DND-41 (cell line): ENCODE measurements at regions not wholly inside any gene's neighbourhood (a gene's known extent, or its start where the extent isn't known, plus 50 kb on each side); places are given as distances from the start of the nearest gene placed in this dataset.

Experiments used
- CTCF ChIP-seq: IDR thresholded peaks from 2 replicates; pipeline ENCODE4 v1.5.1; 2012; ENCODE audit warnings: borderline replicate concordance, low read length, moderate library complexity, mild to moderate bottlenecking; ENCODE audit not compliant: poor library complexity, severe bottlenecking; ENCODE audit errors: extremely low read depth
- EZH2 ChIP-seq: IDR thresholded peaks from 3 replicates; pipeline ENCODE4 v1.6.1; 2012; ENCODE audit warnings: borderline replicate concordance, low read depth, mild to moderate bottlenecking, moderate library complexity, low read length, inconsistent platforms; ENCODE audit not compliant: severe bottlenecking

DNA sequence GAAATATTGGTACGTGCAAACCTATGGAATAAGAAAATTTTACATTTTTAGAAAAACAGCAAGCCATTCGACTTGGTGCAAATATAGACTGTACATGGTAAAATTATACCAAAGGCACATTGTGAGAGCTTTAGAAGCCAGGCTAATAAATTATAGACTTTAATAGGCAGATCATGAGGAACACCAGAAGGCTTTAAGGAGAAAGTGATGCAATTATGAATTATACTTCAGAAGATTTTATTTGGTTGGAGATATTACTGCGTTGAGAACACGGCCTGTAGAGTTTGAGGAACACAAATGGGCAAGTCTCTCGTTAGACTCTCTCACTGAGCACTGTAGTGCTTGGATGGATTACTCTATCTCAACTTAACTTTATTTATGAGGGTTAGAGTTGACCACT lies 141.7 kb downstream of the MACC1 start:
- TF ChIP-seq CTCF, result no peak
- TF ChIP-seq EZH2, result no peak
